ENCODE measurements at regions not wholly inside any gene's neighbourhood (a gene's known extent, or its start where the extent isn't known, plus 50 kb on each side); places are given as distances from the start of the nearest gene placed in this dataset.
"Not testable (repeated sequence)": the region's sequence is repeated elsewhere in the genome, so short reads cannot be mapped to it uniquely, and the experiment has no call there.

DNA sequence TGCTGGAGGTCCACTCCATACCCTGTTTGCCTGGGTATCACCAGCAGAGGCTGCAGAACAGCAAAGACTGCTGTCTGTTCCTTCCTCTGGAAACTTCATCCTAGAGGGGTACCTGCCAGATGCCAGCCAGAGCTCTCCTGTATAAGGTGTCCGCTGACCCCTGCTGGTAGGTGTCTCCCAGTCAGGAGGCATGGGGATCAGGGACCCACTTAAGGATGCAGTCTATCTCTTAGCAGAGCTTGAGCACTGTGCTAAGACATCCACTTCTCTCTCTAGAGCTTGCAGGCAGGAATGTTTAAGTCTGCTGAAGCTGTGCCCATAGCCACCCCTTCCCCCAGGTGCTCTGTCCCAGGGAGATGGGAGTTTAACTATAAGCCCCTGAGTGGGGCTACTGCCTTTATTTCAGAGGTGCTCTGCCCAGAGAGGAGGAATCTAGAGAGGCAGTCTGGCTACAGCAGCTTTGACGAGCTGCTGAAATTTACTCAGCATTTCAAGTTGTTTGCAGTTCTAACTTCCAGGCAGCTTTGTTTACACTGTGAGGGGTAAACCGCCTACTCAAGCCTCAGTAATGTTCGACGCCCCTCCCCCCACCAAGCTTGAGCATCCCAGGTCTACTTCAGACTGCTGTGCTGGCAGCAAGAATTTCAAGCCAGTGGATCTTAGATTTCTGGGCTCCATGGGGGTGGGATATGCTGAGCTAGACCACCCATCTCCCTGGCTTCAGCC is 74.5 kb upstream of the GORAB start:
- peak overlapping the region; percentile 41 for H3K27ac ChIP-seq (ENCODE audit: low read depth, low read length, severe bottlenecking)
- H3K4me3 ChIP-seq (ENCODE audit: extremely low read depth, insufficient read depth, low read length, poor library complexity, severe bottlenecking); H3K9me3 ChIP-seq (ENCODE audit: control insufficient read depth, low read length); H3K36me3 ChIP-seq (ENCODE audit: control insufficient read depth, insufficient read depth, low read length): not testable (repeated sequence)
- WGBS, 2 experiments (ENCODE audit: insufficient coverage in 2 of 2), result 61 to 74% methylated on average over 2 of the region's 5 CpGs
- H3K4me1 ChIP-seq (ENCODE audit: control insufficient read depth, insufficient read depth, low read length, poor library complexity, severe bottlenecking), result peaks cover 12% of the 10 kb centered on the region

DNA sequence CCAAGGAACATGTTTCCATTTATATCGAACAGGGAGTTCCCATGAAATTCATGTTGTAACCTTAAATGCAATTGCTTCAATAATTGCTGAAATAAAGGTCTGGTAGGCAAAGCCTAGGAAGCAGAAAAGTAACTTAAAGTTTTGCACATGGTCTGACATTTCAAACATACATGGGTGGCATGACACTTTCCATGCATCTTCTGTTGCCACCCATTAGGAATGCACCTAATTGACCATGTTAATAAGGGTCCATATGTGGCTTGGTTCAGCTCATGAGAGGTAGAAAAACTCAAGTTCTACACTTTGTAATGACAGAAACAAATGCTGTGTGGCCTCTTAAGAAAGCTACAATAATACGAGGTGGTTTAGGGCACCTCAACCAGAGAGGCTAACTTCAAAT is 72.0 kb upstream of the GORAB start:
- no peak overlapping the region for H3K4me3 ChIP-seq (ENCODE audit: extremely low read depth, insufficient read depth, low read length, poor library complexity, severe bottlenecking)
- no peak overlapping the region for H3K27ac ChIP-seq (ENCODE audit: low read depth, low read length, severe bottlenecking)
- WGBS, 2 experiments (ENCODE audit: insufficient coverage in 2 of 2), result 0% methylated on average over 1 of the region's 2 CpGs; no CpG with 5 or more reads in 1 of the 2 experiments
- H3K36me3 ChIP-seq (ENCODE audit: control insufficient read depth, insufficient read depth, low read length), result no peaks in the 10 kb centered on the region
- peaks cover 4% of the 10 kb centered on the region for H3K9me3 ChIP-seq (ENCODE audit: control insufficient read depth, low read length)
- peaks cover 12% of the 10 kb centered on the region for H3K4me1 ChIP-seq (ENCODE audit: control insufficient read depth, insufficient read depth, low read length, poor library complexity, severe bottlenecking)

GRCh38 chr1:170460414-170461155 is 71.4 kb upstream of the GORAB start:
- Histone ChIP-seq H3K4me1 (ENCODE audit: control insufficient read depth, insufficient read depth, low read length, poor library complexity, severe bottlenecking) (peaks cover 12% of the 10 kb centered on the region), H3K9me3 (ENCODE audit: control insufficient read depth, low read length) (peaks cover 4% of the 10 kb centered on the region), H3K36me3 (ENCODE audit: control insufficient read depth, insufficient read depth, low read length) (no peaks in the 10 kb centered on the region), H3K4me3 (ENCODE audit: extremely low read depth, insufficient read depth, low read length, poor library complexity, severe bottlenecking) (no peak overlapping the region), H3K27ac (ENCODE audit: low read depth, low read length, severe bottlenecking) (no peak overlapping the region)
- no CpG with 5 or more reads among the region's 2 CpGs for WGBS, 2 experiments (ENCODE audit: insufficient coverage in 2 of 2)

- WGBS, 2 experiments (ENCODE audit: insufficient coverage in 2 of 2), result no CpG with 5 or more reads among the region's 1 CpG
- Histone ChIP-seq H3K4me1 (ENCODE audit: control insufficient read depth, insufficient read depth, low read length, poor library complexity, severe bottlenecking) (peaks cover 12% of the 10 kb centered on the region), H3K4me3 (ENCODE audit: extremely low read depth, insufficient read depth, low read length, poor library complexity, severe bottlenecking) (no peak overlapping the region), H3K36me3 (ENCODE audit: control insufficient read depth, insufficient read depth, low read length) (no peaks in the 10 kb centered on the region), H3K27ac (ENCODE audit: low read depth, low read length, severe bottlenecking) (peak overlapping the region; percentile 80), H3K9me3 (ENCODE audit: control insufficient read depth, low read length) (peaks cover 4% of the 10 kb centered on the region)
Measured at GRCh38 chr1:170461291-170461747, 70.6 kb upstream of the GORAB start.

GRCh38 chr1:170461762-170462384 is 70.1 kb upstream of the GORAB start:
- Histone ChIP-seq H3K27ac (ENCODE audit: low read depth, low read length, severe bottlenecking) (peak overlapping the region; percentile 80), H3K9me3 (ENCODE audit: control insufficient read depth, low read length) (peaks cover 4% of the 10 kb centered on the region), H3K4me3 (ENCODE audit: extremely low read depth, insufficient read depth, low read length, poor library complexity, severe bottlenecking) (no peak overlapping the region), H3K4me1 (ENCODE audit: control insufficient read depth, insufficient read depth, low read length, poor library complexity, severe bottlenecking) (peaks cover 12% of the 10 kb centered on the region), H3K36me3 (ENCODE audit: control insufficient read depth, insufficient read depth, low read length) (no peaks in the 10 kb centered on the region)
- 94 to 100% methylated on average over 2 to 3 of the region's 4 CpGs for WGBS, 2 experiments (ENCODE audit: insufficient coverage in 2 of 2)

DNA sequence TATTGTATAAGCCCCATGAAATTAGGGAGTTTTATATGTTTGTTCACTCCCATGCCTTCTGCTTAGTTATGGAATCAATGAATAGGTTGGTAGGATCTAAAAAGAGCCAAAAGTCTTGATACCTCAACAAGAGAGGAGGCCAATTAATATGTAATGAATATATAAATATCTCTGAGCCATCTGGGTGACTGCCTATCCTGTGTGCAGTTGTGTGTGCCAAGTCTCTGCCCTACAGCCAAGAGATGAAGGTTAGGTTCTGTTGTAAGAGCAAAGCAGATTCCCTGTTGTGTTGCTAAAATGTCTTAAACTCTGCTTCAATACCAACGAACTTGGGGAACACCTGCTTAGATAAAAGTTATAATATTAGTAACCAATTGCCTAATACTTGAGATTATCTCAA is 61.8 kb upstream of the GORAB start:
- no peaks in the 10 kb centered on the region for H3K9me3 ChIP-seq (ENCODE audit: control insufficient read depth, low read length)

DNA sequence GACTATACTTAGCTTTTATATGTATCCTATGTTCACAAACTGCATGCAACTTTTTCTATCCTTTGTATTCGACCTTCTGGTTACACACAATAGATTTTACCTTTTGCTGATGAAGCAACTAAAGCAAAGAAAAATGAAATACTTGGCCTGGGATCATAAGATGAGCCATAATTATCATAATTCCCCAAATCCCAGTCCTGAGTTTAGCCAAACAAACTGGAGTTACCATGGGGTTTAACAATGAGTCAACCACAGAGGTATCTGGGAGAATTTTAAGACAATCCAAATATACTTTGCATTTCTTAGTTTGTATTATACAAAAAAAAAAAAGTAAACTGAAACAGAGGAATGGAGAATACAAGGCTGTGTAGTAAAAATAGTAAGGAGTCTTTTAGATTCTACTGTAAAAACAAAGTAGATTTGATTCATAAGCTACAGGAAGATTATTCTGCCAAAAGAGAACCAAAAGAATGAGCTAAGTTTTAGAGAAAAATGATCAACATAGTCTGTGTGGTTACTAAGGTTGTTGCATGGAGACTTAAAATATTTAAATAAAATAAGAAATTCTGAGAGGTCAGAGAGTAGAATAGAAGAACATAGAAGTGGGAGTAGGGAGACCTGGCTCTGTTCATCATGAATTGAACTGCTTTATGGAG is 60.4 kb upstream of the GORAB start:
- H3K4me3 ChIP-seq (ENCODE audit: extremely low read depth, insufficient read depth, low read length, poor library complexity, severe bottlenecking), result no peak overlapping the region
- H3K27ac ChIP-seq (ENCODE audit: low read depth, low read length, severe bottlenecking), result no peak overlapping the region
- H3K9me3 ChIP-seq (ENCODE audit: control insufficient read depth, low read length), result no peaks in the 10 kb centered on the region
- H3K36me3 ChIP-seq (ENCODE audit: control insufficient read depth, insufficient read depth, low read length), result no peaks in the 10 kb centered on the region
- no CpG with 5 or more reads among the region's 1 CpG for WGBS, 2 experiments (ENCODE audit: insufficient coverage in 2 of 2)
- H3K4me1 ChIP-seq (ENCODE audit: control insufficient read depth, insufficient read depth, low read length, poor library complexity, severe bottlenecking), result no peaks in the 10 kb centered on the region

More for the DNA sequence above, 61.8 kb upstream of the GORAB start:
- Histone ChIP-seq H3K4me1 (ENCODE audit: control insufficient read depth, insufficient read depth, low read length, poor library complexity, severe bottlenecking) (no peaks in the 10 kb centered on the region), H3K27ac (ENCODE audit: low read depth, low read length, severe bottlenecking) (no peak overlapping the region), H3K36me3 (ENCODE audit: control insufficient read depth, insufficient read depth, low read length) (no peaks in the 10 kb centered on the region), H3K4me3 (ENCODE audit: extremely low read depth, insufficient read depth, low read length, poor library complexity, severe bottlenecking) (no peak overlapping the region)
- WGBS, 2 experiments (ENCODE audit: insufficient coverage in 2 of 2), result no CpG with 5 or more reads among the region's 1 CpG

GRCh38 chr1:170481000-170481399 is 51.0 kb upstream of the GORAB start:
- Histone ChIP-seq H3K9me3 (ENCODE audit: control insufficient read depth, low read length) (no peaks in the 10 kb centered on the region), H3K4me1 (ENCODE audit: control insufficient read depth, insufficient read depth, low read length, poor library complexity, severe bottlenecking) (no peaks in the 10 kb centered on the region), H3K27ac (ENCODE audit: low read depth, low read length, severe bottlenecking) (no peak overlapping the region), H3K36me3 (ENCODE audit: control insufficient read depth, insufficient read depth, low read length) (no peaks in the 10 kb centered on the region), H3K4me3 (ENCODE audit: extremely low read depth, insufficient read depth, low read length, poor library complexity, severe bottlenecking) (no peak overlapping the region)
